ENCODE measurements at regions not wholly inside any gene's neighbourhood (a gene's known extent, or its start where the extent isn't known, plus 50 kb on each side); places are given as distances from the start of the nearest gene placed in this dataset.
"Not testable (repeated sequence)": the region's sequence is repeated elsewhere in the genome, so short reads cannot be mapped to it uniquely, and the experiment has no call there.

DNA sequence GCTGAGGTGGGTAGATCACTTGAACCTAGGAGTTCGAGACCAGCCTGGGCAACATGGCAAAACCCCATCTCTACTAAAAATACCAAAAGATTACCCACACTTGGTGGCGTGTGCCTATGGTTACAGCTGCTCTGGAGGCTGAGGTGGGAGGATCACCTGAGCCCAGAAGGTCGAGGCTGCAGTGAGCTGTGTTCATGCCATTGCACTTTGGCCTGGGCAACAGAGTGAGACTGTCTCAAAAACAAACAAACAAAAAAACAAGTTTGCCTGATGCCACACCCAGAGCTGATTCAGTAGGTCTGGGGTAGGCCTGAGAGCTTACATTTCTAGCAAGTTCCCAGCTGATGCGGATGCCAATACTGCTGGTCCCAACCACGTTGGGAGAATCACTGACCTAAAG, 60.5 kb upstream of the HSPA9 start:
- no peak overlapping the region for H3K4me3 Mint-ChIP-seq

GRCh38 chr5:138635265-138635664, 60.1 kb upstream of the HSPA9 start:
- Mint-ChIP-seq H3K4me3 (no peak overlapping the region), H3K9me3 (no peaks in the 10 kb centered on the region), H3K27me3 (ENCODE audit: low read depth in 2 of 2) (peaks cover 35 to 47% of the 10 kb centered on the region in 2 donors), H3K27ac (no peak overlapping the region), H3K36me3 (no peaks in the 10 kb centered on the region), H3K4me1 (peaks cover 0 to 6% of the 10 kb centered on the region in 2 donors)
- peaks cover 22% of the 10 kb centered on the region for H3K27me3 ChIP-seq (ENCODE audit: control insufficient read depth, insufficient read depth, low read length)
- DNase-seq (no peak), ATAC-seq (no peak)
- H3K9me3 ChIP-seq (ENCODE audit: control insufficient read depth, insufficient read depth, low read length): no peaks in the 10 kb centered on the region
- WGBS (ENCODE audit: insufficient coverage): 95% methylated on average over 2 of the region's 3 CpGs
- H3K4me3 ChIP-seq (ENCODE audit: low read length): no peak overlapping the region
- TF ChIP-seq, protein P1, sequence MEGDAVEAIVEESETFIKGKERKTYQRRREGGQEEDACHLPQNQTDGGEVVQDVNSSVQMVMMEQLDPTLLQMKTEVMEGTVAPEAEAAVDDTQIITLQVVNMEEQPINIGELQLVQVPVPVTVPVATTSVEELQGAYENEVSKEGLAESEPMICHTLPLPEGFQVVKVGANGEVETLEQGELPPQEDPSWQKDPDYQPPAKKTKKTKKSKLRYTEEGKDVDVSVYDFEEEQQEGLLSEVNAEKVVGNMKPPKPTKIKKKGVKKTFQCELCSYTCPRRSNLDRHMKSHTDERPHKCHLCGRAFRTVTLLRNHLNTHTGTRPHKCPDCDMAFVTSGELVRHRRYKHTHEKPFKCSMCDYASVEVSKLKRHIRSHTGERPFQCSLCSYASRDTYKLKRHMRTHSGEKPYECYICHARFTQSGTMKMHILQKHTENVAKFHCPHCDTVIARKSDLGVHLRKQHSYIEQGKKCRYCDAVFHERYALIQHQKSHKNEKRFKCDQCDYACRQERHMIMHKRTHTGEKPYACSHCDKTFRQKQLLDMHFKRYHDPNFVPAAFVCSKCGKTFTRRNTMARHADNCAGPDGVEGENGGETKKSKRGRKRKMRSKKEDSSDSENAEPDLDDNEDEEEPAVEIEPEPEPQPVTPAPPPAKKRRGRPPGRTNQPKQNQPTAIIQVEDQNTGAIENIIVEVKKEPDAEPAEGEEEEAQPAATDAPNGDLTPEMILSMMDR (IDR thresholded peaks at IDR 0.05): no peak
- no peaks in the 10 kb centered on the region for H3K36me3 ChIP-seq (ENCODE audit: control insufficient read depth, insufficient read depth, low read length)
- H3K27ac ChIP-seq (ENCODE audit: low read length): no peak overlapping the region
- H3K4me1 ChIP-seq (ENCODE audit: control insufficient read depth, insufficient read depth, low read length): no peaks in the 10 kb centered on the region
- intact Hi-C loops (cut with micrococcal nuclease): no loop called here

More for the DNA sequence above, 60.5 kb upstream of the HSPA9 start:
- Histone ChIP-seq H3K27me3 (ENCODE audit: control insufficient read depth, insufficient read depth, low read length) (peaks cover 22% of the 10 kb centered on the region), H3K4me1 (ENCODE audit: control insufficient read depth, insufficient read depth, low read length) (no peaks in the 10 kb centered on the region), H3K36me3 (ENCODE audit: control insufficient read depth, insufficient read depth, low read length) (no peaks in the 10 kb centered on the region), H3K4me3 (ENCODE audit: low read length) (no peak overlapping the region), H3K27ac (ENCODE audit: low read length) (no peak overlapping the region), H3K9me3 (ENCODE audit: control insufficient read depth, insufficient read depth, low read length) (no peaks in the 10 kb centered on the region)
- H3K36me3 Mint-ChIP-seq: no peaks in the 10 kb centered on the region
- 77% methylated on average over 5 of the region's 5 CpGs for WGBS (ENCODE audit: insufficient coverage)
- no peak overlapping the region for H3K27ac Mint-ChIP-seq
- no peaks in the 10 kb centered on the region for H3K9me3 Mint-ChIP-seq
- TF ChIP-seq, protein P1 (IDR thresholded peaks at IDR 0.05): no peak
- peaks cover 37 to 50% of the 10 kb centered on the region in 2 donors for H3K27me3 Mint-ChIP-seq (ENCODE audit: low read depth in 2 of 2)
- H3K4me1 Mint-ChIP-seq: peaks cover 0 to 6% of the 10 kb centered on the region in 2 donors
- ATAC-seq (no peak), DNase-seq (no peak)
- intact Hi-C loops (cut with micrococcal nuclease): no loop called here

DNA sequence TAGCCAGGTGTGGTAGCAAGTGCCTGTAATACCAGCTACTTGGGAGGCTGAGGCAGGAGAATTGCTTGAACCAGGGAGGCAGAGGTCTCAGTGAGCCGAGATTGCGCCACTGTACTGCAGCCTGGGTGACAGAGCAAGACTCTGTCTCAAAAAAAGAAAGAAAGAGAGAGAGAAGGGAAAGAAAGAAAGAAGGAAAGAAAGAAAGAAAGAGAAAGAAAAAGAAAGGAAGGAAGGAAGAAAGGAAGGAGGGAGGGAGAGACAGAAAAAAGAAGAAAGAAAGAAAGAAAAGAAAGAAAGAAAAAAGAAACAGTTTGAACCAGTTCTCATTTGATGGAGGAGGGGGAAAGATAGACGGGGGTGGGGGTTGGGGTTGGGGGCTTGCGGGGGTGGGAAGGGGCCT, 59.6 kb upstream of the HSPA9 start:
- 91% methylated on average over 4 of the region's 4 CpGs for WGBS (ENCODE audit: insufficient coverage)
- H3K9me3 ChIP-seq (ENCODE audit: control insufficient read depth, insufficient read depth, low read length); H3K27ac Mint-ChIP-seq: not testable (repeated sequence)

GRCh38 chr5:138632900-138633489, 57.8 kb upstream of the HSPA9 start:
- DNase-seq (peak in 1 of 2 donors; percentile 24), ATAC-seq (peak in 1 of 3 donors; percentile 29)
- peaks cover 18 to 37% of the 10 kb centered on the region in 2 donors for H3K27me3 Mint-ChIP-seq (ENCODE audit: low read depth in 2 of 2)
- Histone ChIP-seq H3K4me1 (ENCODE audit: control insufficient read depth, insufficient read depth, low read length) (no peaks in the 10 kb centered on the region), H3K4me3 (ENCODE audit: low read length) (no peak overlapping the region), H3K27ac (ENCODE audit: low read length) (no peak overlapping the region), H3K36me3 (ENCODE audit: control insufficient read depth, insufficient read depth, low read length) (no peaks in the 10 kb centered on the region), H3K9me3 (ENCODE audit: control insufficient read depth, insufficient read depth, low read length) (no peaks in the 10 kb centered on the region), H3K27me3 (ENCODE audit: control insufficient read depth, insufficient read depth, low read length) (peaks cover 14% of the 10 kb centered on the region)
- no peak overlapping the region for H3K27ac Mint-ChIP-seq
- WGBS (ENCODE audit: insufficient coverage): 53% methylated on average over 17 of the region's 17 CpGs
- H3K9me3 Mint-ChIP-seq: no peaks in the 10 kb centered on the region
- intact Hi-C loops (cut with micrococcal nuclease): no loop called here
- TF ChIP-seq, protein P1 (IDR thresholded peaks at IDR 0.05): peak; percentile 29
- H3K36me3 Mint-ChIP-seq: no peaks in the 10 kb centered on the region
- no peak overlapping the region for H3K4me3 Mint-ChIP-seq
- peaks cover 0 to 6% of the 10 kb centered on the region in 2 donors for H3K4me1 Mint-ChIP-seq

More for the DNA sequence above, 59.6 kb upstream of the HSPA9 start:
- H3K4me1 ChIP-seq (ENCODE audit: control insufficient read depth, insufficient read depth, low read length); H3K27ac ChIP-seq (ENCODE audit: low read length); DNase-seq; H3K4me3 Mint-ChIP-seq; H3K4me3 ChIP-seq (ENCODE audit: low read length); ATAC-seq; H3K9me3 Mint-ChIP-seq; intact Hi-C loops (cut with micrococcal nuclease); H3K36me3 ChIP-seq (ENCODE audit: control insufficient read depth, insufficient read depth, low read length); H3K4me1 Mint-ChIP-seq; H3K36me3 Mint-ChIP-seq: not testable (repeated sequence)
- peaks cover 30 to 42% of the 10 kb centered on the region in 2 donors for H3K27me3 Mint-ChIP-seq (ENCODE audit: low read depth in 2 of 2)
- H3K27me3 ChIP-seq (ENCODE audit: control insufficient read depth, insufficient read depth, low read length): peaks cover 19% of the 10 kb centered on the region
